OCI-LY7 (cell line): ENCODE measurements at regions not wholly inside any gene's neighbourhood (a gene's known extent, or its start where the extent isn't known, plus 50 kb on each side); places are given as distances from the start of the nearest gene placed in this dataset.

Source experiments
- BruUV-seq: library from RNA; stranded (reverse); fragments of 400-500 nt; replicated peaks from 2 replicates; lab custom pipeline; 2021; lab: Mats Ljungman, UMichigan
- CTCF ChIA-PET: fragments of 300-600 bp; sonication (Branson Sonifier 250); formaldehyde crosslinking; loops from one replicate; lab custom pipeline; 2022; ENCODE audit warnings: antibody characterized with exemption; ENCODE audit not compliant: unreplicated experiment; lab: Charles Lee
- POLR2A ChIA-PET: fragments of 300-600 bp; sonication (Branson Sonifier 250); formaldehyde crosslinking; loops from one replicate; lab custom pipeline; 2022; ENCODE audit warnings: antibody characterized with exemption; lab: Charles Lee
- DNase-seq: peaks from one replicate; pipeline ENCODE4 v3.0.0-alpha.2; 2015; ENCODE audit warnings: low spot score
- H2AFZ ChIP-seq: fragments of 200-600 bp; sonication (generic), shearing (Covaris generic); 2 replicates; pipeline ENCODE4 v1.6.1; 2014; ENCODE audit warnings: mild to moderate bottlenecking, antibody characterized with exemption, low read length, moderate library complexity
- H3K27ac ChIP-seq: fragments of 200-600 bp; sonication (generic); 2 replicates; pipeline ENCODE4 v1.5.1; 2014; ENCODE audit warnings: mixed run types, low read depth, mild to moderate bottlenecking, moderate library complexity, low read length, inconsistent platforms; ENCODE audit not compliant: poor library complexity, severe bottlenecking
- H3K36me3 ChIP-seq: fragments of 200-600 bp; sonication (generic); 2 replicates; pipeline ENCODE4 v1.6.1; 2014; ENCODE audit warnings: mild to moderate bottlenecking, antibody characterized with exemption, low read length, moderate library complexity, mixed read lengths; ENCODE audit not compliant: insufficient read depth
- H3K4me1 ChIP-seq: fragments of 200-600 bp; sonication (generic); 2 replicates; pipeline ENCODE4 v1.5.1; 2014; ENCODE audit warnings: mild to moderate bottlenecking, low read length; ENCODE audit not compliant: insufficient read depth, poor library complexity, severe bottlenecking
- H3K4me2 ChIP-seq: fragments of 200-600 bp; sonication (generic); 2 replicates; pipeline ENCODE4 v1.6.1; 2014; ENCODE audit warnings: mild to moderate bottlenecking, low read length
- H3K4me3 ChIP-seq: fragments of 200-600 bp; sonication (generic); 2 replicates; pipeline ENCODE4 v1.5.1; 2014; ENCODE audit warnings: mild to moderate bottlenecking, low read depth, low read length; ENCODE audit not compliant: poor library complexity, severe bottlenecking
- H3K79me2 ChIP-seq: fragments of 200-600 bp; sonication (generic); 2 replicates; pipeline ENCODE4 v1.6.1; 2016; ENCODE audit warnings: low read depth, mild to moderate bottlenecking, low read length, moderate library complexity, mixed read lengths; ENCODE audit not compliant: insufficient read depth
- H3K9me2 ChIP-seq: fragments of 200-600 bp; sonication (generic); 2 replicates; pipeline ENCODE4 v1.6.1; 2016; ENCODE audit warnings: mild to moderate bottlenecking, low read length, mixed read lengths; ENCODE audit not compliant: insufficient read depth
- H3K9me3 ChIP-seq: fragments of 200-600 bp; sonication (generic); 2 replicates; pipeline ENCODE4 v1.6.1; 2014; ENCODE audit warnings: mild to moderate bottlenecking, mixed run types, low read length, mixed read lengths
- H4K20me1 ChIP-seq: fragments of 200-600 bp; sonication (generic); 2 replicates; pipeline ENCODE4 v1.6.1; 2014; ENCODE audit warnings: mild to moderate bottlenecking, antibody characterized with exemption, low read length, moderate library complexity, mixed read lengths; ENCODE audit not compliant: insufficient read depth
- CTCF ChIP-seq: fragments of 200-600 bp; sonication (generic); conservative IDR thresholded peaks from 2 replicates; pipeline ENCODE4 v1.5.1; 2014; ENCODE audit warnings: mild to moderate bottlenecking, antibody characterized with exemption, low read length, moderate library complexity, mixed read lengths
- EZH2phosphoT487 ChIP-seq: fragments of 200-600 bp; sonication (generic); IDR thresholded peaks from 2 replicates; pipeline ENCODE4 v1.6.1; 2018; ENCODE audit warnings: low read depth, borderline replicate concordance, mild to moderate bottlenecking, mixed run types, antibody characterized with exemption, low read length, moderate library complexity, mixed read lengths
- intact Hi-C: fragments of 100-400 bp; cut with micrococcal nuclease; formaldehyde crosslinking; loops from one replicate; pipeline ENCODE4 v1.10.0; 2022; ENCODE audit not compliant: unreplicated experiment

- Histone ChIP-seq H2AFZ (no peak overlapping the region), H4K20me1 (no peaks in the 10 kb centered on the region), H3K4me1 (no peaks in the 10 kb centered on the region), H3K4me3 (no peak overlapping the region), H3K4me2 (no peak overlapping the region), H3K79me2 (no peaks in the 10 kb centered on the region), H3K9me2 (no peaks in the 10 kb centered on the region), H3K27ac (no peak overlapping the region), H3K9me3 (no peaks in the 10 kb centered on the region), H3K36me3 (no peaks in the 10 kb centered on the region)
- intact Hi-C loops: no loop called here
- BruUV-seq: no TSS peak
- no peak for DNase-seq
- ChIA-PET POLR2A (interaction anchor here (0.6 kb wide), 1 partner anchor 1689 kb away, joined by 3 read pairs; no protein-coding TSS in a partner anchor), CTCF (no interaction called here)
- TF ChIP-seq CTCF (no peak), EZH2phosphoT487 (no peak)
Observed at GRCh38 chr4:158995040-158995439, 107.8 kb upstream of the RAPGEF2 start.

- no TSS peak for BruUV-seq
- Histone ChIP-seq H3K4me1 (no peaks in the 10 kb centered on the region), H3K79me2 (no peaks in the 10 kb centered on the region), H2AFZ (no peak overlapping the region), H3K9me2 (no peaks in the 10 kb centered on the region), H3K27ac (no peak overlapping the region), H3K4me3 (no peak overlapping the region), H4K20me1 (no peaks in the 10 kb centered on the region), H3K36me3 (no peaks in the 10 kb centered on the region), H3K9me3 (no peaks in the 10 kb centered on the region), H3K4me2 (no peak overlapping the region)
- ChIA-PET POLR2A (no interaction called here), CTCF (no interaction called here)
- TF ChIP-seq EZH2phosphoT487 (no peak), CTCF (no peak)
- intact Hi-C loops: no loop called here
- no peak for DNase-seq
Observed at GRCh38 chr4:158995965-158996364, 106.9 kb upstream of the RAPGEF2 start.

GRCh38 chr4:158996669-158997074 lies 106.2 kb upstream of the RAPGEF2 start:
- DNase-seq: no peak
- H2AFZ ChIP-seq: no peak overlapping the region
- H3K4me2 ChIP-seq: no peak overlapping the region

More at GRCh38 chr4:158996669-158997074, 106.2 kb upstream of the RAPGEF2 start:
- ChIA-PET CTCF (no interaction called here), POLR2A (no interaction called here)
- H3K36me3 ChIP-seq: no peaks in the 10 kb centered on the region
- no peaks in the 10 kb centered on the region for H3K9me2 ChIP-seq
- no peak overlapping the region for H3K27ac ChIP-seq
- H3K79me2 ChIP-seq: no peaks in the 10 kb centered on the region
- no peak for TF ChIP-seq EZH2phosphoT487
- TF ChIP-seq CTCF: no peak
- intact Hi-C loops: no loop called here
- H4K20me1 ChIP-seq: no peaks in the 10 kb centered on the region
- no TSS peak for BruUV-seq
- H3K4me1 ChIP-seq: no peaks in the 10 kb centered on the region
- H3K4me3 ChIP-seq: no peak overlapping the region
- H3K9me3 ChIP-seq: no peaks in the 10 kb centered on the region
